OCI-LY3 (cell line): ENCODE measurements at regions not wholly inside any gene's neighbourhood (a gene's known extent, or its start where the extent isn't known, plus 50 kb on each side); places are given as distances from the start of the nearest gene placed in this dataset.

ENCODE experiments used
- CTCF ChIP-seq: fragments of 200-600, 300-600 bp; sonication (generic); IDR thresholded peaks from 2 replicates; pipeline ENCODE4 v1.5.1; 2014; ENCODE audit warnings: antibody characterized with exemption, low read length, low read depth
- EZH2phosphoT487 ChIP-seq: fragments of 200-600 bp; shearing (Covaris generic); IDR thresholded peaks from 2 replicates; pipeline ENCODE4 v1.6.1; 2018; ENCODE audit warnings: antibody characterized with exemption, mixed run types, low read depth

- no peak for TF ChIP-seq CTCF
- no peak for TF ChIP-seq EZH2phosphoT487
Measured at GRCh38 chr14:25501749-25502148, 451.8 kb upstream of the STXBP6 start.
